ENCODE measurements at regions not wholly inside any gene's neighbourhood (a gene's known extent, or its start where the extent isn't known, plus 50 kb on each side); places are given as distances from the start of the nearest gene placed in this dataset.
"Not testable (repeated sequence)": the region's sequence is repeated elsewhere in the genome, so short reads cannot be mapped to it uniquely, and the experiment has no call there.

DNA sequence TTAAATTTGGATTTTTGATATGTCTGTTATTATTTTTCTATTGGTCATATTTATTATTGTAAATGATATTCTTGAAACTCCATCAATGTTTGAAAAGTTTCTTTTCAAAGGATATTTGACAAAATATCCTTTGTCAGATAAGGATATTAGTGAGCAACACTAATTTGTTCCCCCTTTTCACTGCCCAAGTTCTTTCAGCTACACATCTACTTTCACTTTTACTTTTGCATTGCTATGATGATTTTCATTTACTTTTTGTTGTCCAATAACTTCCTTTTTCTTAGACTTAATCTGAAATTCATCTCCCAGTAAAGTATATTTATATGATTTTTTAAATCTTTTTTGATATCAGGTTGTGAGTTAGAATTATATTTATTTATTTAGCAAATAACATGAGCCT is 542.3 kb upstream of the ADGRL3 start:
- H3K9me3 ChIP-seq = no peaks in the 10 kb centered on the region

DNA sequence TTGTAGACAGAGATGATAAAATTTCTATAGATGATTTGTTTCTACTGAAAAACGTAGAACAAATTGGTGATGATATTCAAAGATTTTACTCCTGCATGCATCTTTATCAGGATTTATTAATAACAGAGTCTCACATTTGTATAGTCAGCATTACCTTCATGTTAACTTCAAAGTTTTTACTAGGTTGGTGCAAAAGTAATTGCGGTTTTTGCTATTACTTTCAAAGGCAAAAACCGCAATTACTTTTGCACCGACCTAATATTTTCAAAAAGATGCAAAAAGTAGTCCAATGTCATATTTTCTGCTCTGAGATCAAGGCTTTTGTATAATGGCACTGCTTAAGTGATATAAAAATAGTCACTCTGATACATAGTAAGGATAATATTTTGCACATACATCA is 536.4 kb upstream of the ADGRL3 start:
- no peak for TF ChIP-seq CTCF (IDR thresholded peaks at IDR 0.05)
- TF ChIP-seq POLR2A (IDR thresholded peaks at IDR 0.05; ENCODE audit: low read depth) = no peak
- TF ChIP-seq POLR2AphosphoS5 (IDR thresholded peaks at IDR 0.05) = no peak
- TF ChIP-seq EP300 (IDR thresholded peaks at IDR 0.05) = no peak
- H3K36me3 ChIP-seq = no peaks in the 10 kb centered on the region
- no peak overlapping the region for H3K27ac ChIP-seq (replicated peaks in 1 of 4)
- no peaks in the 10 kb centered on the region for H3K4me1 ChIP-seq
- H3K27me3 ChIP-seq = no peaks in the 10 kb centered on the region
- DNase-seq (ENCODE audit: extremely low spot score) = no peak
- H3K4me3 ChIP-seq = no peak overlapping the region
- no peaks in the 10 kb centered on the region for H3K9me3 ChIP-seq
- 94% methylated on average over 4 of the region's 4 CpGs for WGBS
- intact Hi-C loops (cut with DNase I) = no loop called here

More for the DNA sequence above, 542.3 kb upstream of the ADGRL3 start:
- intact Hi-C loops (cut with DNase I) = no loop called here
- no peaks in the 10 kb centered on the region for H3K27me3 ChIP-seq
- no peak overlapping the region for H3K4me3 ChIP-seq
- no peak for DNase-seq (ENCODE audit: extremely low spot score)
- no peak overlapping the region for H3K27ac ChIP-seq (replicated peaks in 1 of 4)
- H3K4me1 ChIP-seq = no peaks in the 10 kb centered on the region
- TF ChIP-seq POLR2AphosphoS5 (IDR thresholded peaks at IDR 0.05) (no peak), POLR2A (IDR thresholded peaks at IDR 0.05; ENCODE audit: low read depth) (no peak), CTCF (IDR thresholded peaks at IDR 0.05) (no peak), EP300 (IDR thresholded peaks at IDR 0.05) (no peak)
- no peaks in the 10 kb centered on the region for H3K36me3 ChIP-seq

- intact Hi-C loops (cut with DNase I) = no loop called here
- H3K9me3 ChIP-seq = no peaks in the 10 kb centered on the region
- no peak for DNase-seq (ENCODE audit: extremely low spot score)
- H3K4me3 ChIP-seq = no peak overlapping the region
- H3K4me1 ChIP-seq = no peaks in the 10 kb centered on the region
- WGBS = 56% methylated on average over 1 of the region's 1 CpG
- H3K27ac ChIP-seq (replicated peaks in 1 of 4) = no peak overlapping the region
- no peaks in the 10 kb centered on the region for H3K27me3 ChIP-seq
- TF ChIP-seq POLR2A (IDR thresholded peaks at IDR 0.05; ENCODE audit: low read depth) (no peak), CTCF (IDR thresholded peaks at IDR 0.05) (no peak), EP300 (IDR thresholded peaks at IDR 0.05) (no peak), POLR2AphosphoS5 (IDR thresholded peaks at IDR 0.05) (no peak)
- no peaks in the 10 kb centered on the region for H3K36me3 ChIP-seq
Observed at GRCh38 chr4:60682901-60683300, 517.2 kb upstream of the ADGRL3 start.

DNA sequence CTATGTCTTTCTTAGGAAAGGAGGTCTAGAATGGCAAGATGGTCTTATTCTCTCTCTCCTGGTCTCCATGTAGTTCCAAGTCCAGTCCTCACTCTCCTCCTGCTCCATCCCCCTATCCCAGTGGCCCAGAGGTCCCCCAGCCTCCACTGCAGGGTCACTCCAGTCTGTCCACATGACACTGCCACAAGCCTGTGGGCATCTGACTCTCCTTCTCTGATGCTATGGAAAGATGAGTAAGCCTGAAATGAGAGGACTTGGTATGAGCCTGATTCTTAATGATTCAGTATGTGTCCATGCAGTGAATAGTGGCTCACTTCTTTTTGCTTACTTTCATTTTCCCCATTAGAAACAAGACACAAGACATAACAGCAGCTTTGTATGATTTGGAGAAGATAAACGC is 516.8 kb upstream of the ADGRL3 start:
- no peaks in the 10 kb centered on the region for H3K27me3 ChIP-seq
- DNase-seq (ENCODE audit: extremely low spot score) = no peak
- H3K36me3 ChIP-seq = no peaks in the 10 kb centered on the region
- no peak overlapping the region for H3K4me3 ChIP-seq
- WGBS = 56% methylated on average over 1 of the region's 1 CpG
- no peaks in the 10 kb centered on the region for H3K9me3 ChIP-seq
- no peak overlapping the region for H3K27ac ChIP-seq (replicated peaks in 1 of 4)
- TF ChIP-seq CTCF (IDR thresholded peaks at IDR 0.05) (no peak), EP300 (IDR thresholded peaks at IDR 0.05) (no peak), POLR2AphosphoS5 (IDR thresholded peaks at IDR 0.05) (no peak), POLR2A (IDR thresholded peaks at IDR 0.05; ENCODE audit: low read depth) (no peak)
- no peaks in the 10 kb centered on the region for H3K4me1 ChIP-seq
- intact Hi-C loops (cut with DNase I) = no loop called here

- H3K4me3 ChIP-seq = no peak overlapping the region
- DNase-seq (ENCODE audit: extremely low spot score) = no peak
- no peaks in the 10 kb centered on the region for H3K4me1 ChIP-seq
- no peaks in the 10 kb centered on the region for H3K27me3 ChIP-seq
- TF ChIP-seq EP300 (IDR thresholded peaks at IDR 0.05) = no peak
- TF ChIP-seq POLR2A (IDR thresholded peaks at IDR 0.05; ENCODE audit: low read depth) = no peak
- TF ChIP-seq CTCF (IDR thresholded peaks at IDR 0.05) = no peak
- TF ChIP-seq POLR2AphosphoS5 (IDR thresholded peaks at IDR 0.05) = no peak
- no peaks in the 10 kb centered on the region for H3K9me3 ChIP-seq
- H3K27ac ChIP-seq (replicated peaks in 1 of 4) = no peak overlapping the region
- intact Hi-C loops (cut with DNase I) = no loop called here
- 41% methylated on average over 2 of the region's 2 CpGs for WGBS
- no peaks in the 10 kb centered on the region for H3K36me3 ChIP-seq
Observed at GRCh38 chr4:60683973-60684372, 516.2 kb upstream of the ADGRL3 start.

DNA sequence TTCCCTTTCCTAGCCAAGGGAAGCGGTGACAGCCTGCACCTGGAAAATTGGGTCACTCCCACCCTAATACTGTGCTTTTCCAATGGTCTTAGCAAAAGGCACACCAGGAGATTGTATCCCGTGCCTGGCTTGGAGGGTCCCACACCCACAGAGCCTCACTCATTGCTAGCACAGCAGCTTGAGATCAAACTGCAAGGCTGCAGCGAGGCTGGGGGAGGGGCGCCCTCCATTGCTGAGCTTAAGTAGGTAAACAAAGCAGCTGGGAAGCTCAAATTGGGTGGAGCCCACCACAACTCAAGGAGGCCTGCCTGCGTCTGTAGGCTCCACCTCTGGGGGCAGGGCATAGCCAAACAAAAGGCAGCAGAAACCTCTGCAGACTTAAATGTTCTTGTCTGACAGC is 504.1 kb upstream of the ADGRL3 start:
- H3K4me1 ChIP-seq; intact Hi-C loops (cut with DNase I); H3K4me3 ChIP-seq; H3K36me3 ChIP-seq; DNase-seq (ENCODE audit: extremely low spot score); H3K27me3 ChIP-seq; H3K27ac ChIP-seq (replicated peaks in 1 of 4); H3K9me3 ChIP-seq: not testable (repeated sequence)
- WGBS = 89% methylated on average over 4 of the region's 5 CpGs
